Type B pancreatic cell (in vitro differentiated cells): ENCODE measurements at regions not wholly inside any gene's neighbourhood (a gene's known extent, or its start where the extent isn't known, plus 50 kb on each side); places are given as distances from the start of the nearest gene placed in this dataset.

Experiments
- DNase-seq: peaks from one replicate; pipeline ENCODE4 v3.0.0; 2021; ENCODE audit warnings: mixed read lengths; ENCODE audit not compliant: unreplicated experiment; ENCODE audit errors: extremely low spot score
- H3K27ac Mint-ChIP-seq: 2 replicates; pipeline ENCODE4 v1.8.0; 2021; ENCODE audit warnings: mild to moderate bottlenecking, mixed read lengths
- H3K27me3 Mint-ChIP-seq: 2 replicates; pipeline ENCODE4 v1.8.0; 2021; ENCODE audit warnings: mixed read lengths
- H3K36me3 Mint-ChIP-seq: 2 replicates; pipeline ENCODE4 v1.8.0; 2021; ENCODE audit warnings: mixed read lengths
- H3K4me1 Mint-ChIP-seq: one replicate; pipeline ENCODE4 v1.8.0; 2021; ENCODE audit warnings: mixed read lengths; ENCODE audit not compliant: unreplicated experiment
- H3K4me3 Mint-ChIP-seq: 2 replicates; pipeline ENCODE4 v1.8.0; 2021; ENCODE audit warnings: mild to moderate bottlenecking, mixed read lengths
- H3K9me3 Mint-ChIP-seq: 2 replicates; pipeline ENCODE4 v1.8.0; 2021; ENCODE audit warnings: mixed read lengths
- TF ChIP-seq, protein P1 (sequence below): fragments of 200-600 bp; sonication (generic); conservative IDR thresholded peaks from 2 replicates; pipeline ENCODE4 v1.5.0; 2021; ENCODE audit warnings: antibody characterized with exemption, mild to moderate bottlenecking

DNA sequence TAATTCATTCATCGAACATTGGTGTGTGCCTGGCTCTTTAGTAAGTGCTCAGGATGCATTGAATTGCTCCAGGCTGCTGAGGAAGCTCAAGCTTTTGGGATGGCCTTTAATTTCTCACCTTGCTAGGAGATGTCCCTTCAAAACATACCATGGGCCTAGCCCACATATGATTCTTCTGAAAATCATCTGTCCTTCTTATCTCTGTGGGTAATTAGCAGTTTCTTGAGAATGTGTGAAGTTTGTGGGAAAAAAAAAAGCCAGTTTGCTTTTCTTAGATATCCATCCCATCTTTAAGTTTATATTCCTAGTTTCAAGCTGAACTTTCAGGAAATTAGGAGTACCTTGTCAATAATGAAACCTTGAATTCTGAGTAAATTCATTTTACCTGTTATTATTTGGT is 532.3 kb upstream of the SUCLG2 start:
- no peaks in the 10 kb centered on the region for H3K4me1 Mint-ChIP-seq
- TF ChIP-seq, protein P1, sequence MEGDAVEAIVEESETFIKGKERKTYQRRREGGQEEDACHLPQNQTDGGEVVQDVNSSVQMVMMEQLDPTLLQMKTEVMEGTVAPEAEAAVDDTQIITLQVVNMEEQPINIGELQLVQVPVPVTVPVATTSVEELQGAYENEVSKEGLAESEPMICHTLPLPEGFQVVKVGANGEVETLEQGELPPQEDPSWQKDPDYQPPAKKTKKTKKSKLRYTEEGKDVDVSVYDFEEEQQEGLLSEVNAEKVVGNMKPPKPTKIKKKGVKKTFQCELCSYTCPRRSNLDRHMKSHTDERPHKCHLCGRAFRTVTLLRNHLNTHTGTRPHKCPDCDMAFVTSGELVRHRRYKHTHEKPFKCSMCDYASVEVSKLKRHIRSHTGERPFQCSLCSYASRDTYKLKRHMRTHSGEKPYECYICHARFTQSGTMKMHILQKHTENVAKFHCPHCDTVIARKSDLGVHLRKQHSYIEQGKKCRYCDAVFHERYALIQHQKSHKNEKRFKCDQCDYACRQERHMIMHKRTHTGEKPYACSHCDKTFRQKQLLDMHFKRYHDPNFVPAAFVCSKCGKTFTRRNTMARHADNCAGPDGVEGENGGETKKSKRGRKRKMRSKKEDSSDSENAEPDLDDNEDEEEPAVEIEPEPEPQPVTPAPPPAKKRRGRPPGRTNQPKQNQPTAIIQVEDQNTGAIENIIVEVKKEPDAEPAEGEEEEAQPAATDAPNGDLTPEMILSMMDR: no peak
- no peak overlapping the region for H3K27ac Mint-ChIP-seq
- no peaks in the 10 kb centered on the region for H3K9me3 Mint-ChIP-seq
- H3K27me3 Mint-ChIP-seq: no peaks in the 10 kb centered on the region
- DNase-seq: no peak
- no peak overlapping the region for H3K4me3 Mint-ChIP-seq
- no peaks in the 10 kb centered on the region for H3K36me3 Mint-ChIP-seq

- peaks cover 10% of the 10 kb centered on the region for H3K27me3 Mint-ChIP-seq
- peaks cover 14% of the 10 kb centered on the region for H3K9me3 Mint-ChIP-seq
- no peaks in the 10 kb centered on the region for H3K4me1 Mint-ChIP-seq
- H3K4me3 Mint-ChIP-seq: no peak overlapping the region
- H3K36me3 Mint-ChIP-seq: peaks cover 3% of the 10 kb centered on the region
- TF ChIP-seq, protein P1: no peak
- no peak for DNase-seq
- H3K27ac Mint-ChIP-seq: no peak overlapping the region
Observed at GRCh38 chr3:68176600-68176999, 522.2 kb upstream of the SUCLG2 start.

DNA sequence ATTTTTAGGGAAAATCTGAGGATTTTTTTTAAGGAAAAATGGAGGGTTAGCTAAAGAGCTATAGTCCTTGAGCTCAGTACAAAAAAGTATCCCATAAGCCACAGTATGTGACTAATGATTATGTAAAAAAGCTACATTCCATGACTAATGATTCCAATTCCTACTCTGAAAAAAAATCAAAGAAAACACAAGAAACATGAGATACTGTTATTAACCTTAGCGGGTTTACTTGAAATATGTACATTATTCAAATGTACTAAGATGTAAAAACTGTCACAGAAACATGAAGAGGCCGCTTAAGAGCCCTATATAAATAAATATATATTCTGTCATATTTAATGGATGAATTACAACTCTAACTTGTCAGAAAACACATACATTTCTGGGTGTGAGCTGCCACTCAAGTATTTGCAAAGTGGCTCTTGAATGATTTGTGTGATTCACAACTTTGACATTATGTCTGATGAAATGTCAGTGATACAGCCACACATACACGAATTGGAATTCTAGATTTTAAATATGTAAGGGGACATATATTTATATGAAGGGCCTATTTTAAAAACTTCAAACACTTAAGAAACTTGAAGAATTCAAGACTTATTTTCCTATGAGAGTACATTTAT is 518.7 kb upstream of the SUCLG2 start:
- TF ChIP-seq, protein P1: no peak
- Mint-ChIP-seq H3K27ac (no peak overlapping the region), H3K4me3 (no peak overlapping the region), H3K36me3 (peaks cover 3% of the 10 kb centered on the region), H3K4me1 (no peaks in the 10 kb centered on the region), H3K27me3 (peaks cover 5% of the 10 kb centered on the region), H3K9me3 (peaks cover 19% of the 10 kb centered on the region)
- no peak for DNase-seq

GRCh38 chr3:68172039-68172438 is 517.6 kb upstream of the SUCLG2 start:
- peaks cover 19% of the 10 kb centered on the region for H3K9me3 Mint-ChIP-seq
- H3K4me3 Mint-ChIP-seq: no peak overlapping the region
- peaks cover 3% of the 10 kb centered on the region for H3K36me3 Mint-ChIP-seq
- no peaks in the 10 kb centered on the region for H3K4me1 Mint-ChIP-seq
- peaks cover 5% of the 10 kb centered on the region for H3K27me3 Mint-ChIP-seq
- no peak for DNase-seq
- TF ChIP-seq, protein P1: no peak
- no peak overlapping the region for H3K27ac Mint-ChIP-seq

GRCh38 chr3:68163968-68164367 is 509.6 kb upstream of the SUCLG2 start:
- no peak overlapping the region for H3K4me3 Mint-ChIP-seq
- H3K4me1 Mint-ChIP-seq: no peaks in the 10 kb centered on the region
- H3K27me3 Mint-ChIP-seq: peaks cover 20% of the 10 kb centered on the region

More at GRCh38 chr3:68163968-68164367, 509.6 kb upstream of the SUCLG2 start:
- DNase-seq: no peak
- H3K27ac Mint-ChIP-seq: no peak overlapping the region
- H3K9me3 Mint-ChIP-seq: no peaks in the 10 kb centered on the region
- H3K36me3 Mint-ChIP-seq: no peaks in the 10 kb centered on the region
- TF ChIP-seq, protein P1: no peak
